NCI-H748 (cell line): ENCODE measurements at regions not wholly inside any gene's neighbourhood (a gene's known extent, or its start where the extent isn't known, plus 50 kb on each side); places are given as distances from the start of the nearest gene placed in this dataset.
"Not testable (repeated sequence)": the region's sequence is repeated elsewhere in the genome, so short reads cannot be mapped to it uniquely, and the experiment has no call there.

Source experiments
- DNase-seq: peaks from one replicate; lab custom pipeline; 2025; ENCODE audit not compliant: unreplicated experiment; lab: John Stamatoyannopoulos, UW

DNA sequence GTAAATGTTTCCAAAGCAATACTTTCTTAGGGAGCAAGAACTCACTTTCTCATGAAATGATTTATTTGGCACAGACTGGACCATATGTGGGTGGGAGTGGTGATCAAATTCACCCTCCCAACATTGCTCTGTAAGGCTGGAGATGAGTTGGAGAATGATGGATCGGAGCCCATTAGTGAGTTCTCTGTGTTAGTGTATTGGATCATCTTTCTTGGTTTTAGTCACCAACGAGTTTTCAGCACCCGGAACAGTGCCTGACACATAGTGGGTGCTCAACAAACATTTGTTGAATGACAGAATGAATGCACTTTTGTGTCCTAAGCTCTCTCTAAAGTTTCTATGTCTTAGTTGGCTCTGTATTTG is 104.5 kb upstream of the FAM20A start:
- DNase-seq: no peak

DNA sequence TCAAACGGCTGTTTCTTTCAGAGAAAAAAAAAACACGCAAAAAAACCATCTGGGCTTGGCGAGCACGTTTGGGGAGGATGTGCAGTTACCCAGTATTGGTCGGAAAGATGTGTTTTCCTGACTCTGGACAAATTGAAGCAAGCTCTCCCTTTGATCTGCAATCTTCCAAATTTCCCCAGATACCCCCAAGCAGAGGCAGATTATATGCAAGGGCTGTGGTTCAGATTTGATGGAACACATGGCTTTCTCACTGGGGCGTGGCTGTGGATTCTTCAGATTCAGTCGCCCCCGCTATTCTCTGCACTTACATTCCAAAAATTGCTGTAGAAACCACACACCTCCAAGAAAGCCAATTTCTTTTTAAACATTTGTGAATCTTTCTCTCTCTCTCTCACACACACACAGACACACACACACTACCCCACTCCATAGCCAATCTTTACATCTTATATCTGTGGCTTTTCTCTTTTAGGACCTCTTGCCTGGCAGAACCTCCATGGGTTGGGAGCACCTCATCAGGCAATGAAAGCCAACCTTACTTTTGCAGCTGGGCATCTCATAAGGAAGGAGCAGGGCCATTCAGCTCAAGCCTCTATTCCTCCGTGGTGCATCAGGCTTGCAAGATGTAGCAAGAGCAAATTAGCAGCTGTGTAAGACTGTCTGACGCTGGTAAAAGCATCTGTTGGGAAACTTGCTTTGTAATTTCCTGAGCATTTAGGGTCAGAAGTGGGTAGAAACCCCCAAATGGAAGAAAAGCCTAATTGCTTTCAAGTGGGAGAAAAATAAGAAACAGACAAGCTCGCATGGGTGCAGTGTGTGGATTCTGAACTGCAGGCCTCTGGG is 103.9 kb upstream of the FAM20A start:
- DNase-seq: no peak

DNA sequence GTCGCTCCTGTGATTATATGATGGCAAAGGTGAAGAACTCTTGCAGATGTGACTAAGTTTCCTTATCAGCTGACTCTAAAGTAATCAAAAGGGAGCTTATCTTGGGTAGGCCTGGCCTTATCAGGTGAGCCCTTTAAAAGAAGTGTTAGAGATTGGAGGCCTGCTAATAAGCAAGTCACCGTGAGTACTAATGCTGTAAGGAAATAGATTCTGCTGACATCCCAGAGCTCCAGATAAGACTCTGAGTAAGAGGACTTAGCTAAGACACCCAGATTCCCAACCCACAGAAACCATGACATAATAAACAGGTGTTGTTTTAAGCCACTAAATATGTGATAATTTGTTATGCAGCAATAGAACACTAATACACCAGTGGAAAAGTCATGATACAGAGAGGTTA is 99.9 kb upstream of the FAM20A start:
- no peak for DNase-seq

GRCh38 chr17:68700421-68700820 is 99.3 kb upstream of the FAM20A start:
- no peak for DNase-seq

DNA sequence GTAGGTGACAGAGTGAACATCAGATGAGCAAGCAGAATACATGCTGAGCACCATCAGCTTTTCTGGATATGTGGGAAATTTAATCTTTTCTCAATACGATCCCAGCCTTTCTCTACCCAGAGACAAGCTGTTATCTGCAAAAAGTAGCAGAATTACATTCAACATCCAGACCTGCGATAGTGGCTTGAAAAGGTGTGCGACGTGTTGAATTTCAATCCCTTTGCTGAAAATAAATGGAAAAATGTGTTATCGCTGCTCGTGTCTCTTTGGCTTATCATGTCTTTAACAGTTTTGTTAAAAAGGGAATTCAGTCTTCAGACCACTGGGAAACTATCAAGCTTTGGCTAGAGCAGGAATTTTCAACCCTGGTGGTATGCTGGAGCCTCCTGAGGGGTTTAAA is 98.8 kb upstream of the FAM20A start:
- no peak for DNase-seq

DNA sequence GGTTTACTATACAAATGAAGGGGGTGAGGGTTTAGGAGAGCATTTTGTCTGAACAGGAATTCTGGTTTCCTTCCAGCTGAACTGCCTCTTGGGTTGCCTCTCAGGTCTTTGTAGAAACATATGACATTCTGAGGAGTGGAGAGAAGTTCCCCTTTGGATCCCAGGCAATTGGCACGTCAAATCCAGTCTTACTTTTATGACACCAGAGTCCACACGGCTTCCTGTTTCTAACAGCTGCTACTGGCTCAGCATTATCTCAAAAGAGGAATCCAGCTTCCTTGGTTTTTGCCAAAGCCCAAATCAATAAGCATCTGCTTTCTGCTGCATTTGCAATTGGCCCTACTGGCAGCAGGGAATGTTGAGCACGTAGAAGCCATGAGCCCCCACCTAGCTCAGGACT is 97.6 kb upstream of the FAM20A start:
- DNase-seq: no peak

GRCh38 chr17:68697850-68698361 is 96.7 kb upstream of the FAM20A start:
- no peak for DNase-seq

- no peak for DNase-seq
Measured at GRCh38 chr17:68695659-68696058, 94.5 kb upstream of the FAM20A start.

DNA sequence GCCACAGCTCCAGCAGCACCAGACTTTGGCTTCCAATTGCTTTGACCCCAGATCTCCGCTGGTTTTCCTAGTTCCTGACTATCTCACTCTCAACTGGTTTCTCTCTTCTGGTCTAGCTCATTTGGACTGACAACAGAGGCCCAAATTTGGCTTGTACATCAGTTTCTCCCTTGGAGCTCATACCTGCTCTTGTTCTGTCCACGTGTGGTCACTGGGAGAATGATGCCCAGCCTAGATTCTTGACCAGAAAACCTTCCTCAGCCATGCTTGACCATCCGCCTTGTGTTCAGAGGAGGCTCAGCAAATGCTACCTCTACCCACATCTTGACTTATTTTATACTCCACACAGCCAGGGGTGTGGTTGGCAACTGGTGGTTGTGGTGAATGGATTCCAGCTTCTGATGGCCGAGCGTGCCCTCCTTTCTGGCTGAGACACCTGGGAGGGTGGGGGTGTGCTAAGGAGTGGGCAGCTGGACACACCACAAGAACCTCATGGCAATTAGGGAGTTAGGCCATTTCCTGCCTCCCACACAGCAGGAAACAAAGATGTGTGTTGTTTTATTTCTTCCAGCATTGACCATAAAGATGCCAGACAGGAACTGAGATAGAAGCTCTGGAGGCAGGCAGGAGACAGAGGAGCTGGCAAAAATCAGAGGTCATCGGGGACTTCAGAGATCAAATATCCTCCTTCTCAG is 93.8 kb upstream of the FAM20A start:
- DNase-seq: no peak

- DNase-seq: no peak
Measured at GRCh38 chr17:68693896-68694295, 92.7 kb upstream of the FAM20A start.

DNA sequence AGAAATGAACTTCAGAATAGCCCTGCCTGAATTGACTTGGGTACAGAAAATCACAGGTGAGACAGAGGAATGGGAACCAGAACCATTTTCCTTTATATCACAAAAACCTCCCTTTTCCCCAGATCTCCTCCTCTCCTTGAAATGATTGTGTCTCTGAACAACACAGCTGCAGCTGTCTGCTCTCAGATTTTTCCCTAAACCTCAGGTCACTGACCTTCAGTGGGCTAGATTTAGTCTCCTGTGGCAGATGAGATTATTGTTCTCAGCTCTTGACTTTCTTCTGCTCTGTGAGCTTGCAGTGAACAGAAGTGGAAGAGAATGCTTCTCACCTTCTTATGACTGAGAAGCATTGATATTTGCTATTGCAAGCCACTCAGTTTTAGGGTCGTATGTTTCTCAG is 92.3 kb upstream of the FAM20A start:
- no peak for DNase-seq

DNA sequence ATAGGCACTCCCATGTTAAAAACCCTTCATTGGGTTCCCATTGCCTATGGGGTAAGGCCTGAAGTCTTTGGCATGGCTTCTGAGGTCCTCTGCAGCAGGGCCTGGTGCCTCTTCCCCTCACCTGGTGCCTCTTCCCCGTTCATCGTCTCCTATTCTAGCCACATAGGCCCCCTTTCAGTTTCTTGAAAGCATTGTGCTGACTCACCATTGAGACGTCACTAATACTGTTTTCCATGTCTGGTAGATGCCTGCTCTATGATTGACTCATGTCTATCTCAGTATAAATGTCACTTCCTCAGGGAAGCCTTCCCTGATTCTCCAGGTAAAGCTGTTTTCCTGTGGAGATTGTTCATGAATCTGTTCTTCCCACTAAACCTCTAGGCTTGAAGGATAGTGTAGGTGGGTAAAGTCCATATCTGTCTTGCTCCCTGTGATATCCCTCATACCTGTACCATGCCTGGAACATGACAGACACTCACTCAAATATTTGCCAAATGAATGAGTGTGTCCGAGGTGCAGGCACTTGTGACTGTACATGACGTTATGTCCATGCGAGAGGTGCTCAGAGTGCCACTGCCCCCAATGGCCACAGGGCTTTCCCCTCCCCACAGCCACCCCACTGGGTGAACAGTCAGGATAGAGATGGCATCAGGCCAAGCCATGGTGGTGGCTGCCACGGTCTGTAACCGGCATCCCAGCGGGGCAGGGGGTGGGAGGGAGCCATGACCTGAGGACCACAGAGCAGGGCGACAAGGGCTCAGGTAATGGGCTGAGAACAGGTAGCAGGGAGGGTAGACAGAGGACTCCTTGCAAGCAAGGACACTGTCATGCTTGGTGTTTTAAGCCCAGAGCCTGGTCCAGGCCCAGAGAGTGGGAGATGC is 85.2 kb upstream of the FAM20A start:
- no peak for DNase-seq

DNA sequence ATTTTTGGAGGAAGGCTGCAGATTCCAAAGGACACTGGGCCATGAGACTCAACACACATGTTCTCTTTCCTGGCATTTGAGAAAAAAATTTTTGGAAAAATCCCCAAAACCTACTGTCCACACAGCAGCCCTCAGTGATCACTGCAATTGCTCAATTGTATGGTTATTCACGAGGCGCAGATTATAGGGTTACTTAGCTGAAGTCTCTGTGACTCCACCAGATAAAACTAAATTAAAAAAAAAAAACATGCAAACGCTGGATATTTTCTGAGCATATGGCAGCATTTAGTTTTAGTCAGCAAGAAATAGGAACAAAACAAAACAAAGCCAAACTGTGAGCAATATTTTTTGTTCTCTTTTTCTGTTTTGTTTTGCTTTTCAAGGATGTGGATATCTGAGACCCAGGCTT is 83.8 kb upstream of the FAM20A start:
- DNase-seq: no peak

DNA sequence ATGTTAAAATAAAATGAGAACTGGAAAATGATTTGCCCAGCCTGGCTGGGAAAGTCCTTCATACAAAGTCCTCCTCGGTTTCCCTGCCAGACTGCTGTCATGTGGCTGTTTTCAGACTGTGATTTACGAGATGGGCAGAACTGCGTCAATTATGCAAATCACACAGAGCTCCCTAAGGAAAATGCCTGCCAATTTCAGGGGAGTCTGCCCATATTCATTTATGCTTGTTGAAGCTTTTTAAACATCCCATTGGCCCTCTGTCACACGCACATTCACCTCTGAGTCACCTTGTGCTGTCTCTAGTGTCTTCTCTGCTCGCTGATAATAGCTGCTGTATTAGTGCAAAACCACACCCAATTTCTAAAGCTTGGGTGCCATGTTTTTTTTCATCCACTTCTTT is 81.7 kb upstream of the FAM20A start:
- DNase-seq: peak; percentile 43

GRCh38 chr17:68679882-68680281 is 78.7 kb upstream of the FAM20A start:
- no peak for DNase-seq

GRCh38 chr17:68676856-68677255 is 75.7 kb upstream of the FAM20A start:
- no peak for DNase-seq

DNA sequence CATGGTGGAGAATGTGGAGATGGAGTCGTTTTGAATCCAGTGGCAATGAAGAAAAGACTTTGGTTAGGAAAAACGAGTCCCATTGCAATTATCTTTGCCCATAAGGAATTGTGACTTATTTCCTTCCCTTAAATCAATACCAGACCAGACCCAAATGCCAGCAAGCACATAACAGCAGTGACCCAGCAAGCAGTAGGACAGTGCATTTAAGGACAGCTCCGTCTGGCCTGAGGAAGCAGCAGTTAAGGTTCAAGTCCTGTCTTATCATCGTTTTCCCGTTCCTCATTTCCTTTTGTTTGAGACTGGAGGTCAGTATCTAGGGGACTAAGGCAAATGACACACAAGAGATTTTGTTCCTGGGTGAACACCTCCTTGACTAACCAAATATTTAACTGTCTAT is 74.6 kb upstream of the FAM20A start:
- no peak for DNase-seq

DNA sequence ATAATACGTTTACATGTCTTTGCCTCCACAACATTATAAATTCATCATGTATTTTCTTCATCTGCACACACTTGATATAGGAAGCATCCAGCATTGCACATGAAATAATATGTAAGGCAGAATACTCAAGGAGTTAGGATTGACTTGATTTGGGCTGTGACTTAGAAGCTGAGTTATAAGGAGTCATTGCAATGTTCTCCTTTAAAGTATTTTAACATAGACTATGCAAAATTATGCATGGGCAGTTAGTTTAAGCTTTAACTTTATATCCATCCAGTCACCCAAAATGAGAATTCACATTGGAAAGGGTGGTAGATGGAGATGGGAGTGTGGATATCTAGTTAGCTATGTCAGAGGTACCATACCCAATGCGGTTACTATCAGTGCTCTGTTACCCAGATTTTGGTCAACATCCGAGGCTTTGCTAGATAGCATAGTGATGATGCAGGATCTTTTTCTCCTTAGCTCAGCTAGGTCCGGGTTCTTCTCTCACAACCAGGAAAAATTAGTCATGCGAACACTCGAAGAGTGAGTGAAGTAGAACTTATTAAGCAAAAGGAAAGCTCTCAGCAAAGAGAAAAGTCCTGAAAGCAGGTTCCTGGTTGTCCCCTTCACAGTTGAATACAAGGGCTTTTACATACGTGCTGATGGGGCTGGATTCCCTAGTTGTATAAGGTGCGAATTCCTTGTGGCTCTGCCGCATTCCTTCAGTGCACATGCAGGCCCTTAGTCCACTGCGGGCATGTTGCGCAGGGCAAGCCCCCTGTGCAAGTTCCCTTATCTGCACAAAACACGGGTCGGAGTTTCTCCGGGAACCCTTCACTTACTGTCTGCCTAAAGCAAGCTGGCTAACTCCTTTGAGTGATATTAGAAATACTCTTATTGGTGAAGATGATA is 73.1 kb upstream of the FAM20A start:
- no peak for DNase-seq

GRCh38 chr17:68670967-68671693 is 70.0 kb upstream of the FAM20A start:
- no peak for DNase-seq

DNA sequence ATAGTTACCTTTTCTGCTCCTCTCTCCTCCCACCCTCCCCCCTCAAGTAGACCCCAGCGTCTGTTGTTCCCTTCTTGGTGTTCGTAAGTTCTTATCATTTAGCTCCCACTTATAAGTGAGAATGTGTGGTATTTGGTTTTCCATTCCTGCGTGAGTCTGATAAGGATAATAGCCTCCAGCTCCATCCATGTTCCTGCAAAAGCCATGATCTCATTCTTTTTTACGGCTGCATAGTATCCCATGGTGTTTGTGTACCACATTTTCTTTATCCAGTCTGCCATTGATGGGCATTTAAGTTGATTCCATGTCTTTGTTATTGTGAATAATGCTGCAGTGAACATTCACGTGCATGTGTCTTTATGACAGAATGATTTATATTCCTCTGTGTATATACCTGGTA is 65.3 kb upstream of the FAM20A start:
- not testable (repeated sequence) for DNase-seq
